ENCODE measurements at regions not wholly inside any gene's neighbourhood (a gene's known extent, or its start where the extent isn't known, plus 50 kb on each side); places are given as distances from the start of the nearest gene placed in this dataset.

- BruUV-seq (replicated peaks) = no TSS peak
- Histone ChIP-seq H3K4me2 (ENCODE audit: insufficient read depth, low read length) (no peak overlapping the region), H3K9ac (replicated peaks; ENCODE audit: extremely low read depth, insufficient read depth, low read length) (no peak overlapping the region), H2AFZ (ENCODE audit: low read depth, low read length) (no peak overlapping the region), H3K27ac (ENCODE audit: insufficient read depth, low read depth, low read length) (no peak overlapping the region), H4K20me1 (replicated peaks; ENCODE audit: control insufficient read depth, extremely low read depth, insufficient read depth, low read length) (no peaks in the 10 kb centered on the region), H3K4me3 (replicated peaks in 1 of 3; ENCODE audit: insufficient read depth in 1 of 3, low read depth in 1 of 3, low read length in 3 of 3) (no peak overlapping the region), H3K9me3 (replicated peaks; ENCODE audit: control insufficient read depth, insufficient read depth, low read length) (no peaks in the 10 kb centered on the region), H3K4me1 (ENCODE audit: control insufficient read depth, extremely low read depth, insufficient read depth, low read length) (no peaks in the 10 kb centered on the region), H3K36me3 (ENCODE audit: control insufficient read depth in 2 of 2, extremely low read depth in 1 of 2, insufficient read depth in 2 of 2, low read length in 2 of 2) (no peaks in the 10 kb centered on the region), H3K9me1 (replicated peaks; ENCODE audit: control insufficient read depth, extremely low read depth, insufficient read depth, low read length) (no peaks in the 10 kb centered on the region), H3K27me3 (ENCODE audit: control insufficient read depth in 2 of 2, insufficient read depth in 2 of 2, low read length in 2 of 2) (no peaks in the 10 kb centered on the region), H3K79me2 (ENCODE audit: control insufficient read depth, insufficient read depth, low read length) (no peaks in the 10 kb centered on the region)
- FAIRE-seq (no peak), DNase-seq (ENCODE audit: low read depth, low spot score) (no peak)
- dilution Hi-C loops (cut with MboI; ENCODE audit: extremely low pct_ligation_motif_present, low sequenced_read_pairs) (no loop called here), intact Hi-C loops (cut with micrococcal nuclease) (no loop called here)
- TF ChIP-seq FOS (IDR thresholded peaks at IDR 0.05; ENCODE audit: borderline replicate concordance, insufficient read depth, low read length) (no peak), GATA2 (IDR thresholded peaks at IDR 0.05; ENCODE audit: insufficient read depth, insufficient read length, low read depth, low read length) (no peak), POLR2A (IDR thresholded peaks at IDR 0.05; ENCODE audit: low read depth, low read length) (no peak), MYC (IDR thresholded peaks at IDR 0.05; ENCODE audit: low read depth, low read length) (no peak), JUN (IDR thresholded peaks at IDR 0.05; ENCODE audit: borderline replicate concordance, insufficient read depth, insufficient read length, low read depth) (no peak), POLR2AphosphoS5 (IDR thresholded peaks at IDR 0.05; ENCODE audit: insufficient read depth, low read depth, low read length) (no peak), MAX (IDR thresholded peaks at IDR 0.05; ENCODE audit: insufficient read depth, insufficient read length) (no peak), EZH2 (IDR thresholded peaks at IDR 0.05; ENCODE audit: borderline replicate concordance, low read depth, low read length, severe bottlenecking) (no peak)
- TF ChIP-seq, protein P1, sequence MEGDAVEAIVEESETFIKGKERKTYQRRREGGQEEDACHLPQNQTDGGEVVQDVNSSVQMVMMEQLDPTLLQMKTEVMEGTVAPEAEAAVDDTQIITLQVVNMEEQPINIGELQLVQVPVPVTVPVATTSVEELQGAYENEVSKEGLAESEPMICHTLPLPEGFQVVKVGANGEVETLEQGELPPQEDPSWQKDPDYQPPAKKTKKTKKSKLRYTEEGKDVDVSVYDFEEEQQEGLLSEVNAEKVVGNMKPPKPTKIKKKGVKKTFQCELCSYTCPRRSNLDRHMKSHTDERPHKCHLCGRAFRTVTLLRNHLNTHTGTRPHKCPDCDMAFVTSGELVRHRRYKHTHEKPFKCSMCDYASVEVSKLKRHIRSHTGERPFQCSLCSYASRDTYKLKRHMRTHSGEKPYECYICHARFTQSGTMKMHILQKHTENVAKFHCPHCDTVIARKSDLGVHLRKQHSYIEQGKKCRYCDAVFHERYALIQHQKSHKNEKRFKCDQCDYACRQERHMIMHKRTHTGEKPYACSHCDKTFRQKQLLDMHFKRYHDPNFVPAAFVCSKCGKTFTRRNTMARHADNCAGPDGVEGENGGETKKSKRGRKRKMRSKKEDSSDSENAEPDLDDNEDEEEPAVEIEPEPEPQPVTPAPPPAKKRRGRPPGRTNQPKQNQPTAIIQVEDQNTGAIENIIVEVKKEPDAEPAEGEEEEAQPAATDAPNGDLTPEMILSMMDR (IDR thresholded peaks at IDR 0.05; ENCODE audit: extremely low read depth in 1 of 2, insufficient read depth in 1 of 2, low read depth in 1 of 2, low read length in 2 of 2) = no peak
- CTCF ChIA-PET = no interaction called here
- POLR2A ChIA-PET = interaction anchor here (0.6 kb wide), 1 partner anchor 32 kb away, joined by 3 read pairs; no protein-coding TSS in a partner anchor
Measured at GRCh38 chr4:117971403-117971802, 62.9 kb upstream of the NDST3 start.
